ENCODE measurements at regions not wholly inside any gene's neighbourhood (a gene's known extent, or its start where the extent isn't known, plus 50 kb on each side); places are given as distances from the start of the nearest gene placed in this dataset.

DNA sequence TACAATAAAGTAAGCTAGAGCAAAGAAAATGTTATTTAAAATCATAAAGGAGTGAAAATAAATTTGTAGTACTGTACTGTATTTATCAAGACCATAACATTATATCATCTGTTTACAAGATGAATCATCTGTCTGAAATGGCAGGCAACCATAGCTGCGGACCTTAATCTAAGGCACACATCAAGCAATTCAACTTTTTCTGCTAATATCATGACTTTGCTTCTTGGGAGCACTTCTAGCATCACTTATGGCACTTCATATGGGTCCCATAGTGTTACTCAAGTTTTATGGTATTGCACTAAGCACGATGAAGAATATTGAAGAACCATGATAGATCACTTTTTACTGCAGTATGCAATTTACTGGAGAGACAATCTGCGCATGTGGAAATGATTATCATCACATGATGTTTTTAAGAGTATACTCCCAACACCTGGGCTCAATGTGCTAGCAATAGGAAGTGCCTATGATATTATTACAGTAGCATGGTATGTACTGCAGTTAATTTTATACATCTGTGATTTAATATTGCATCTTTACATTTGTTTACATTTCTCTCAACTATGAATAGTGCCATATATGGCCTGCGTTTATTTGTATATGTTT lies 137.7 kb upstream of the NECTIN3 start (continued):
- TF ChIP-seq SUZ12 (IDR thresholded peaks at IDR 0.05; ENCODE audit: unreplicated experiment) (no peak), SRF (IDR thresholded peaks at IDR 0.05; ENCODE audit: low read depth in 2 of 2, low read length in 2 of 2) (no peak), EED (IDR thresholded peaks at IDR 0.05; ENCODE audit: low read depth) (no peak), RFX5 (IDR thresholded peaks at IDR 0.05; ENCODE audit: low read depth, low read length) (no peak), FOXM1 (IDR thresholded peaks at IDR 0.05; ENCODE audit: low read depth, low read length) (no peak)
- TF ChIP-seq, protein P1, sequence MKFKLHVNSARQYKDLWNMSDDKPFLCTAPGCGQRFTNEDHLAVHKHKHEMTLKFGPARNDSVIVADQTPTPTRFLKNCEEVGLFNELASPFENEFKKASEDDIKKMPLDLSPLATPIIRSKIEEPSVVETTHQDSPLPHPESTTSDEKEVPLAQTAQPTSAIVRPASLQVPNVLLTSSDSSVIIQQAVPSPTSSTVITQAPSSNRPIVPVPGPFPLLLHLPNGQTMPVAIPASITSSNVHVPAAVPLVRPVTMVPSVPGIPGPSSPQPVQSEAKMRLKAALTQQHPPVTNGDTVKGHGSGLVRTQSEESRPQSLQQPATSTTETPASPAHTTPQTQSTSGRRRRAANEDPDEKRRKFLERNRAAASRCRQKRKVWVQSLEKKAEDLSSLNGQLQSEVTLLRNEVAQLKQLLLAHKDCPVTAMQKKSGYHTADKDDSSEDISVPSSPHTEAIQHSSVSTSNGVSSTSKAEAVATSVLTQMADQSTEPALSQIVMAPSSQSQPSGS (IDR thresholded peaks at IDR 0.05; ENCODE audit: low read length) = no peak

DNA sequence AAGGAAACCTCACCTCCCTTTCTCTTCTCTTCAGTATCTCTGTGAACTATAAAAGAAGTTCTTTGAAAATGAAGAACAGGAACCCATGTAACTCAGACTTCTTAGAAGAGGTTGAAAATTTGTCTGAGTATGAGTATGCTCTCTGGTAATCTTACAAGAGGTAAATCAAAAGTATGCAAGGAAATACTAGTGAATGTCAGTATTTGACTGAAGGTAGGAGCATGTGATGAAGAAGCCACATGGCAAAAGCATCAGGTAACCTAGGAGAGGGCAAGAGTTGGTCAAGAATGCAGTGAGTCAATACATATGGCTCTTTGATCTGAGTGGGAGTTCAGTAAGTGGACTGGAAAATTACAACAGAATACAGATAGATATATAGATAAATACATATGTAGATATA lies 133.0 kb upstream of the NECTIN3 start:
- no peaks in the 10 kb centered on the region for H3K27me3 ChIP-seq (replicated peaks in 1 of 2; ENCODE audit: control insufficient read depth in 2 of 2, insufficient read depth in 2 of 2, low read length in 1 of 2)
- H3K4me1 ChIP-seq (ENCODE audit: control insufficient read depth, insufficient read depth, low read length) = no peaks in the 10 kb centered on the region
- no peak overlapping the region for H2AFZ ChIP-seq (ENCODE audit: control insufficient read depth, low read depth, low read length)
- SMC1A ChIA-PET (ENCODE audit: uncharacterized antibody, unreplicated experiment) = no interaction called here
- CTCF ChIA-PET = no interaction called here
- no peaks in the 10 kb centered on the region for H3K9me3 ChIP-seq (replicated peaks; ENCODE audit: control insufficient read depth, insufficient read depth, low read length)
- no peaks in the 10 kb centered on the region for H3K79me2 ChIP-seq (ENCODE audit: control insufficient read depth, insufficient read depth, low read length)
- H3K9ac ChIP-seq (ENCODE audit: control insufficient read depth, insufficient read depth, low read length) = no peak overlapping the region
- intact Hi-C loops (cut with micrococcal nuclease; ENCODE audit: unreplicated experiment) = no loop called here
- POLR2A ChIA-PET = no interaction called here
- no peak overlapping the region for H3K27ac ChIP-seq (ENCODE audit: control insufficient read depth, insufficient read depth)
- H3K4me2 ChIP-seq (ENCODE audit: control insufficient read depth, insufficient read depth) = no peak overlapping the region
- ATAC-seq (no peak), DNase-seq (ENCODE audit: low read depth, low spot score) (no peak), FAIRE-seq (no peak)
- TF ChIP-seq, protein P2, sequence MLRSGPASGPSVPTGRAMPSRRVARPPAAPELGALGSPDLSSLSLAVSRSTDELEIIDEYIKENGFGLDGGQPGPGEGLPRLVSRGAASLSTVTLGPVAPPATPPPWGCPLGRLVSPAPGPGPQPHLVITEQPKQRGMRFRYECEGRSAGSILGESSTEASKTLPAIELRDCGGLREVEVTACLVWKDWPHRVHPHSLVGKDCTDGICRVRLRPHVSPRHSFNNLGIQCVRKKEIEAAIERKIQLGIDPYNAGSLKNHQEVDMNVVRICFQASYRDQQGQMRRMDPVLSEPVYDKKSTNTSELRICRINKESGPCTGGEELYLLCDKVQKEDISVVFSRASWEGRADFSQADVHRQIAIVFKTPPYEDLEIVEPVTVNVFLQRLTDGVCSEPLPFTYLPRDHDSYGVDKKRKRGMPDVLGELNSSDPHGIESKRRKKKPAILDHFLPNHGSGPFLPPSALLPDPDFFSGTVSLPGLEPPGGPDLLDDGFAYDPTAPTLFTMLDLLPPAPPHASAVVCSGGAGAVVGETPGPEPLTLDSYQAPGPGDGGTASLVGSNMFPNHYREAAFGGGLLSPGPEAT (IDR thresholded peaks at IDR 0.05; ENCODE audit: low read depth) = no peak
- TF ChIP-seq SIN3A (IDR thresholded peaks at IDR 0.05; ENCODE audit: low read depth, low read length) (no peak), FOXM1 (IDR thresholded peaks at IDR 0.05; ENCODE audit: low read depth, low read length) (no peak)
- TF ChIP-seq, protein P3, sequence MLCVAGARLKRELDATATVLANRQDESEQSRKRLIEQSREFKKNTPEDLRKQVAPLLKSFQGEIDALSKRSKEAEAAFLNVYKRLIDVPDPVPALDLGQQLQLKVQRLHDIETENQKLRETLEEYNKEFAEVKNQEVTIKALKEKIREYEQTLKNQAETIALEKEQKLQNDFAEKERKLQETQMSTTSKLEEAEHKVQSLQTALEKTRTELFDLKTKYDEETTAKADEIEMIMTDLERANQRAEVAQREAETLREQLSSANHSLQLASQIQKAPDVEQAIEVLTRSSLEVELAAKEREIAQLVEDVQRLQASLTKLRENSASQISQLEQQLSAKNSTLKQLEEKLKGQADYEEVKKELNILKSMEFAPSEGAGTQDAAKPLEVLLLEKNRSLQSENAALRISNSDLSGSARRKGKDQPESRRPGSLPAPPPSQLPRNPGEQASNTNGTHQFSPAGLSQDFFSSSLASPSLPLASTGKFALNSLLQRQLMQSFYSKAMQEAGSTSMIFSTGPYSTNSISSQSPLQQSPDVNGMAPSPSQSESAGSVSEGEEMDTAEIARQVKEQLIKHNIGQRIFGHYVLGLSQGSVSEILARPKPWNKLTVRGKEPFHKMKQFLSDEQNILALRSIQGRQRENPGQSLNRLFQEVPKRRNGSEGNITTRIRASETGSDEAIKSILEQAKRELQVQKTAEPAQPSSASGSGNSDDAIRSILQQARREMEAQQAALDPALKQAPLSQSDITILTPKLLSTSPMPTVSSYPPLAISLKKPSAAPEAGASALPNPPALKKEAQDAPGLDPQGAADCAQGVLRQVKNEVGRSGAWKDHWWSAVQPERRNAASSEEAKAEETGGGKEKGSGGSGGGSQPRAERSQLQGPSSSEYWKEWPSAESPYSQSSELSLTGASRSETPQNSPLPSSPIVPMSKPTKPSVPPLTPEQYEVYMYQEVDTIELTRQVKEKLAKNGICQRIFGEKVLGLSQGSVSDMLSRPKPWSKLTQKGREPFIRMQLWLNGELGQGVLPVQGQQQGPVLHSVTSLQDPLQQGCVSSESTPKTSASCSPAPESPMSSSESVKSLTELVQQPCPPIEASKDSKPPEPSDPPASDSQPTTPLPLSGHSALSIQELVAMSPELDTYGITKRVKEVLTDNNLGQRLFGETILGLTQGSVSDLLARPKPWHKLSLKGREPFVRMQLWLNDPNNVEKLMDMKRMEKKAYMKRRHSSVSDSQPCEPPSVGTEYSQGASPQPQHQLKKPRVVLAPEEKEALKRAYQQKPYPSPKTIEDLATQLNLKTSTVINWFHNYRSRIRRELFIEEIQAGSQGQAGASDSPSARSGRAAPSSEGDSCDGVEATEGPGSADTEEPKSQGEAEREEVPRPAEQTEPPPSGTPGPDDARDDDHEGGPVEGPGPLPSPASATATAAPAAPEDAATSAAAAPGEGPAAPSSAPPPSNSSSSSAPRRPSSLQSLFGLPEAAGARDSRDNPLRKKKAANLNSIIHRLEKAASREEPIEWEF (IDR thresholded peaks at IDR 0.05; ENCODE audit: insufficient replicate concordance, low read depth, low read length) = no peak
- H3K36me3 ChIP-seq (ENCODE audit: control insufficient read depth in 2 of 2, insufficient read depth in 2 of 2, low read length in 1 of 2) = no peaks in the 10 kb centered on the region
- RAD21 ChIA-PET (ENCODE audit: unreplicated experiment) = no interaction called here
- in situ Hi-C loops (cut with MboI) = no loop called here
- no TSS peak for BruUV-seq (replicated peaks)
- H3K4me3 ChIP-seq = no peak overlapping the region
- no peaks in the 10 kb centered on the region for H4K20me1 ChIP-seq (ENCODE audit: control insufficient read depth, insufficient read depth)

All from GM12878 (cell line).